LNCAP (cell line): ENCODE measurements at regions not wholly inside any gene's neighbourhood (a gene's known extent, or its start where the extent isn't known, plus 50 kb on each side); places are given as distances from the start of the nearest gene placed in this dataset.

Source experiments
- TF ChIP-seq, protein P1 (sequence below): fragments of 450-650 bp; IDR thresholded peaks from 2 replicates; pipeline ENCODE4 v1.5.1; 2017; ENCODE audit warnings: mild to moderate bottlenecking

DNA sequence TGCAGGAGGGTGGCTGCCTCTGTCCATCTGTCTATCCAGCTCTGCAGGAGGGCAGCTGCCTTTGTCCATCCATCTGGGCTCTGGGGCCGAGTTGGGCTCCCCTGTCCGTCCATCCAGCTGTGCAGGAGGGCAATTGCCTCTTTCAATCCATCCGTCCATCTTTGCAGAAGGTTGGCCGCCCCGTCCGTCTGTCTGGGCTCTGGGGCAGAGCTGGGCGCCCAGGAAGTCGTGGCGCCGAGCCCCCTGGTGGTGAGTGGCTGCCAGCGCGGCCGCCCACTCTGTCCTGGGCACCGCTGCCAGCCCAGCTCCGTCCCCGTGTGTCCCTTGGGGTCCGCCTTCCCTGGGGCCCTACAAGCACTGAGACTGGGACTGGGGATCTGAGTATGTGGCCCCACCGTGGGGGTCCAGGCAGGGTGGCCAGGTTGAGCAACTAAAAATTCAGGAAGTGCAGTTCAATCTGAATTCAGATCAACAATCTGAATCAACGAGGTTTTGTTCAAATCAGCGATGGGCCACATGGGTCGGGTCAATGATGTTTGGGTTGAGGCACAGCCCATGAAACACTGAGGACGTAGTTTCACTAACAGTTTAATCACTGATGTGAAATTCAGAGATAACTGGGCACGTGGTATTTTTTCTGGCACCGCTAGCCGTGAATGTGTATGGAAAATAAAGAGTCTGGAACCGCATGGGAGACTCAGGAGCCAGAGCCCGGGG is 99.1 kb upstream of the ACTRT2 start:
- TF ChIP-seq, protein P1, sequence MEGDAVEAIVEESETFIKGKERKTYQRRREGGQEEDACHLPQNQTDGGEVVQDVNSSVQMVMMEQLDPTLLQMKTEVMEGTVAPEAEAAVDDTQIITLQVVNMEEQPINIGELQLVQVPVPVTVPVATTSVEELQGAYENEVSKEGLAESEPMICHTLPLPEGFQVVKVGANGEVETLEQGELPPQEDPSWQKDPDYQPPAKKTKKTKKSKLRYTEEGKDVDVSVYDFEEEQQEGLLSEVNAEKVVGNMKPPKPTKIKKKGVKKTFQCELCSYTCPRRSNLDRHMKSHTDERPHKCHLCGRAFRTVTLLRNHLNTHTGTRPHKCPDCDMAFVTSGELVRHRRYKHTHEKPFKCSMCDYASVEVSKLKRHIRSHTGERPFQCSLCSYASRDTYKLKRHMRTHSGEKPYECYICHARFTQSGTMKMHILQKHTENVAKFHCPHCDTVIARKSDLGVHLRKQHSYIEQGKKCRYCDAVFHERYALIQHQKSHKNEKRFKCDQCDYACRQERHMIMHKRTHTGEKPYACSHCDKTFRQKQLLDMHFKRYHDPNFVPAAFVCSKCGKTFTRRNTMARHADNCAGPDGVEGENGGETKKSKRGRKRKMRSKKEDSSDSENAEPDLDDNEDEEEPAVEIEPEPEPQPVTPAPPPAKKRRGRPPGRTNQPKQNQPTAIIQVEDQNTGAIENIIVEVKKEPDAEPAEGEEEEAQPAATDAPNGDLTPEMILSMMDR, result peak; percentile 83

DNA sequence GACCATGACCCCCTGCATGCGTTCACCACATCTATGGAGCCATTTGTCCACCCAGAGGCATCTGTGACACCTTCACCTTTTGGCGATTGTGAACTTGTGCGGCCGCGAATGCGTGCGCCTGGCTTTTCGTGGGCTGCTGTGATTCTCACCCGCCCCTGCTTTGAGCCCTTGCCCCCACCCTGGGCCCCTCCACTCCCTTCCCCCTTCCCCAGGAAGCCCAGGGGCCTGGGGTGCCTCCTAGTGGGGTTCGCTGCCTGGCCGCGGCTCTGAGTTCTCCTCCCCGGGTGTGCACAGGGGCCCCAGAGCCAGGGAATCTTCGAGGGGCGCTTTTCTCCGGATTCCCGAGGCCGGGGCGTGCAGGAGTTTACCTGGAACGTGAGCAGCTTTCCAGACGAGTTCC is 97.9 kb upstream of the ACTRT2 start:
- TF ChIP-seq, protein P1, result no peak

DNA sequence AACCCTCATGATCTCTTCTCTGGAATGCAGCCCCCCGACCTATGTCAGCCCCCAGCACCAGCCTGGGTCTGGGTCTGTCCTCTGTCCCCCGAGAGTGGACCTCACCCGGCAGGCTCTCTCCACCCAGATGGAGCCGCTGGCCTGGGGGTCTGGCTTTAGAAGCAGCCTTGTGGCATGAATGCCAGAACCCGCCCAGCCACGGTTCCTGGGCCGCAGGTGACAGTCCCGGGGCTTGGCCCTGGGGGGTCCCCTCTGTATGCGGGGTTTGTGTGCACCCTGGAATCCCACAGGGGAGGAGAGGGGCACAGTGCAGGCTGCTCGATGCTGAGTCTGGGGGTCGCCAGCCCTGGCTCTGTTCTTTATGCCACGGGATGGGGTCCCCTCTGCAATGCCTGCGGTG is 96.0 kb upstream of the ACTRT2 start:
- TF ChIP-seq, protein P1, result no peak

DNA sequence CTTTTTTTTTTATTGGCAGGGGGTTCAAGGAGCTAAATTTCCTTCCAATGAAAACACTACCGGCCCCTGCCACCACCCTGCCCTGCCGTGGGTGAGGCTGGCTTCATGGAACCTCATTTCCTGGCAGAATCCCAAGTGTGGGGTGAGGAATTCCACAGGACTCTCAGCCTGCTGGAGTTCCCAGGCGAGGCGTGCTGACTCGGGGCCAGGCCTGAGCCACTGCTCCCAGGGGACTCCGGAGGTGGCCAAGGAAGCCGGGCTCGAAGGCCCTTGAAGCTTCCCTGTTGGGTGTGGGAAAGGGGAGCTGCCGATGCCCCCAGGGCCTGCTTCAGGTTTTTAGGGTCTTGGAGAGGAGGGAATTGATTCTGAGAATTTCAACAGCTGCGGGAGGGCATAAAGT is 95.3 kb upstream of the ACTRT2 start:
- TF ChIP-seq, protein P1, result no peak

DNA sequence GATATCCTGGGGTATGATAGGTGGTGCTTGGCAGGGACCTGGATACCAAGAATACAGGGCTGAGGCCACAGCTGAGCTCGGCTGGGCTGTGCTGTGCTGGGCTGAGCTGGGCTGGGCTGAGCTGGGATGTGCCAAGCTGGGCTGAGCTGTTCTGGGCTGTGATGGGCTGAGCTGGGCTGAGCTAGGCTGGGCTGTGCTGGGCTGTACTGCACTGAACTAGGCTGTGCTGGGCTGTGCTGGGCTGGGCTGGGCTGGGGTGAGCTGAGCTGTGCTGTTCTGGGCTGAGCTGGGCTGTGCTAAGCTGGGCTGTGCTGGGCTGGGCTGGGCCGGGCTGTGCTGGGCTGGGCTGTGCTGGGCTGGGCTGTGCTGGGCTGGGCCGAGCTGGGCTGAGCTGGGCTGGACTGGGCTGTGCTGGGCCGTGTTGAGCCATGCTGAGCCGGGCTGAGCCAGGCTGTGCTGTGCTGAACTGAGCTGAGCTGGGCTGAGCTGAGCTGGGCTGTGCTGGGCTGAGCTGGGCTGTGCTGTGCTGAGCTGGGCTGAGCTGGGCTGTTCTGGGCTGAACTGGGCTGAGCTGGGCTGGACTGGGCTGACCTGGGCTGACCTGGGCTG is 94.7 kb upstream of the ACTRT2 start:
- TF ChIP-seq, protein P1, result no peak

DNA sequence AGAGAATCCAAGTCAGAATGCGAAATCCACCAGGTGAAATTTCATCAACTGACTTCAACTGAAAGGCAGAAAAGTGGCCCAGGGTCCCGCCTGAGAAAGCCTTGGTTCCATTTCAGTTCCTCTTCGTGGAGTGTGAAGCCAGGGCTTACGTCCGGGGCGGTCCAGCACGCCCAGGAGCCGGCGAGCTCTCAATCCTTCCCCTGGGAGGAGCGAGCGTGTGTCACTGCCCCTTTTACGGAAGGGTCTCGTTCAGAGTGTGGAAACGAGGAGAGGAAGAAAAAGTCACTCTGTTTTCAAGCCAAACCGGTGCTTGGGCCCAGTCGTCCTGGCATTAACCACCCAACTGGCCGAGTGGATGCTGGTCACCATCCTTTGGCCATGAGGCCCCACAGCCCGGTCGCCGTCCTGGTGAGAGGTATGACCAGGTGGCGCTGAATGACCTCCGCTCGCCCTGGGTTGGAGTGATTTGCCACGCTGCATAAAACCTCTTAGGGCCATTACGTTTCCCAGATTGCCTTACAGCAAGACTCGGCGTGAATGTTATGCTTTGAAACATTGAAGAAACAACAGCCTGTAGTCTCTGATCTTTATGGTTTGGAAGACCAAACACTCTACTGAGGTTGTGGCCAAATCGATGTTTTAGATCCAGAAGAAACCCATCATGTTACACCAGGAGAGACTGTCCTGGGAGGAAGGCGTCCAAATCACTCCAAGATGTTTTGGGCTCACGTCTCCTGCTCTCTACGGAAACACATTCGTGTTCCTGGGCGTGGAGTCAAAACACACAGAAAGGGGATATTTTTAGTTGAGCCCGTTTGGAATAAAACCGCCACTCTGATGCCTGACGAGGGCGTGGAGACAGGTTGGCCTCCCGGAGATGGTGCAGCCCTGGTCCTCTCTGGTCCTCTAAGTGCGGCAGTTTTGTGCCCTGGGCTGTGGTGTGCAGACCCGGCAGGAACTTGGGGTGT is 93.6 kb upstream of the ACTRT2 start:
- TF ChIP-seq, protein P1, result no peak

DNA sequence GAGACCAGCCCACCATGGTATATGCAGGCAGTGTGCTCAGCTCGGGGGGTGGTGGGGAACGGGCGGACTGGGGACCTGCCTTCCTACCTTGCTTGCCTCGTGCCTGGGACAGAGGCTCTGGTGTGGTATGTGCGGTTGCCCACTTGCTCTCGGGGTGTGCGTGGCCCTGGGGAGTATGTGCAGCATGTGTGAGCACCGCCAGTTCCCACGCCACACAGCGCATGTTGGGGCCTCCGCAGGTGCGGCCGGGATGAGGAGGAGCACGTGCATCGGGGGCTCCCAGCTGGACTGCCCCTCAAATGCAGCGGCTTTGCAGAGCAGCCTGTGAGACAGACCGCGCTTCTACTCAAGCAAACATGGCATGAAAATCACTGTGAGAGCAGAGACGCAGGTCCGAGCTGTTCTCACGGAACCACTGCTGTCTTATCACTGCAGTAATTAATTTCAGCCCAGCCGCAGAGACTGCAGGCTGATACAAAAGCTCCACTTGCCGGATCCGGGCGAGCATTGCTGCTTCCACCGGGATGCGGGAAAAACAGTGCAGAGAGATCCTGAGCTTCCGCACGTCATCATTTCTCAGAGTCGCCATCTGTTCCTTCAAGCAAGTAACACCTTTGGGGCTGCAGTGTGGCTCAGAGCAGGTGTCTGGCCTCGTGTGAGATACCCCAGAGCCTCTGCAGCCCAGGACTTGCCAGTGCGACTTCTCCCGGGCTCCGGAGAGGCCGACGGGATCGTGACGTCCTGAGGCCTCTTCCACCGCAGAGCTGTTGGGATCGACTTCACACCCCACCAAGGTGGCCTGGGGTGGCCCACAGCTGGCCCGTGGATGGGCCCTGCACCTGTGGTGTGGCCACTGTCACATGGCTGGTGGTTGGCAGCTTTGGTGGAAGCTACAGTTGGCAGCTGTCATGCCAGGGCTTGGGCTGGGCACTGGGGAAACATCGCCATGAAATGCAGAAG is 92.6 kb upstream of the ACTRT2 start:
- TF ChIP-seq, protein P1, result no peak
